ENCODE measurements at regions not wholly inside any gene's neighbourhood (a gene's known extent, or its start where the extent isn't known, plus 50 kb on each side); places are given as distances from the start of the nearest gene placed in this dataset.

DNA sequence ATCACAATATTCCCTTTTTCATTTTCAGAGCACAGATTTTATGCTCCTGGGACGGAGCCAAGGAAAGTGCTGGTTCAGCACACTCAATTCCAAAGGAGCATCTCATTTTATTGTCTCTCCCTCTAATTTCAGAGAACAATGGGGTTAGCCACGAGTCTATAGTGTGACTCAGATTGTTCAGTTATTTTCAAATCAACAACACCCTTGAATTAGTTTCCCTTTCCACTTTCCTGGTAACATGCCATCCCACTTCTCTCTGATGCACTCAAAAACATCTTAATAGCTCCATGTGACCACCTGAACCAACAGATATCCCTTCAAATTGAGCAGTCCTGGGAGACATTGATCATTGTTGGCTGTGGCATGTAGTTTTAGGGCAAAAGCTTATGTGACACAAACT lies 389.7 kb upstream of the MDFIC2 start:
- TF ChIP-seq, protein P1, sequence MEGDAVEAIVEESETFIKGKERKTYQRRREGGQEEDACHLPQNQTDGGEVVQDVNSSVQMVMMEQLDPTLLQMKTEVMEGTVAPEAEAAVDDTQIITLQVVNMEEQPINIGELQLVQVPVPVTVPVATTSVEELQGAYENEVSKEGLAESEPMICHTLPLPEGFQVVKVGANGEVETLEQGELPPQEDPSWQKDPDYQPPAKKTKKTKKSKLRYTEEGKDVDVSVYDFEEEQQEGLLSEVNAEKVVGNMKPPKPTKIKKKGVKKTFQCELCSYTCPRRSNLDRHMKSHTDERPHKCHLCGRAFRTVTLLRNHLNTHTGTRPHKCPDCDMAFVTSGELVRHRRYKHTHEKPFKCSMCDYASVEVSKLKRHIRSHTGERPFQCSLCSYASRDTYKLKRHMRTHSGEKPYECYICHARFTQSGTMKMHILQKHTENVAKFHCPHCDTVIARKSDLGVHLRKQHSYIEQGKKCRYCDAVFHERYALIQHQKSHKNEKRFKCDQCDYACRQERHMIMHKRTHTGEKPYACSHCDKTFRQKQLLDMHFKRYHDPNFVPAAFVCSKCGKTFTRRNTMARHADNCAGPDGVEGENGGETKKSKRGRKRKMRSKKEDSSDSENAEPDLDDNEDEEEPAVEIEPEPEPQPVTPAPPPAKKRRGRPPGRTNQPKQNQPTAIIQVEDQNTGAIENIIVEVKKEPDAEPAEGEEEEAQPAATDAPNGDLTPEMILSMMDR (IDR thresholded peaks at IDR 0.05 in 4 of 5, conservative IDR thresholded peaks at IDR 0.05 in 1 of 5): no peak
- TF ChIP-seq POLR2A (IDR thresholded peaks at IDR 0.05): no peak

Measured in gastrocnemius medialis (tissue), 4 donors.